K562 (cell line): ENCODE measurements at regions not wholly inside any gene's neighbourhood (a gene's known extent, or its start where the extent isn't known, plus 50 kb on each side); places are given as distances from the start of the nearest gene placed in this dataset.

ENCODE experiments used
- ELF1 ChIP-seq: fragments of 200-800 bp; sonication (Bioruptor generic); IDR thresholded peaks from 2 replicates; pipeline ENCODE4 v1.6.1; 2016; ENCODE audit warnings: missing genetic modification characterization, missing compliant biosample characterization
- HSF4 ChIP-seq: fragments of 250-450 bp; sonication (Bioruptor Pico); IDR thresholded peaks from 2 replicates; pipeline ENCODE4 v2.1.2; 2022; ENCODE audit warnings: mild to moderate bottlenecking, moderate library complexity, borderline replicate concordance
- JUND ChIP-seq, 2 experiments: IDR thresholded peaks; 2 replicates in 1 of 2; 3 replicates in 1 of 2; pipeline ENCODE4 v1.6.1; 2011; ENCODE audit warnings: borderline replicate concordance in 2 of 2, low read depth in 2 of 2, low read length in 2 of 2, improper control_type of control experiment in 1 of 2, missing biosample characterization in 1 of 2, missing genetic modification characterization in 1 of 2, missing genetic modification reagents in 1 of 2
- KDM2B ChIP-seq: fragments of 250-450 bp; sonication (Bioruptor Pico); IDR thresholded peaks from 2 replicates; pipeline ENCODE4 v1.8.0; 2021; ENCODE audit warnings: mild to moderate bottlenecking, moderate library complexity
- NCOA4 ChIP-seq: fragments of 450-650 bp; IDR thresholded peaks from 2 replicates; pipeline ENCODE4 v1.6.1; 2018; ENCODE audit warnings: mild to moderate bottlenecking; ENCODE audit not compliant: partially characterized antibody
- POLR2A ChIP-seq: fragments of 450-650 bp; conservative IDR thresholded peaks from 2 replicates; pipeline ENCODE4 v1.6.1; 2016
- SIN3B ChIP-seq: fragments of 450-650 bp; IDR thresholded peaks from 2 replicates; pipeline ENCODE4 v1.6.1; 2017; ENCODE audit warnings: low read depth, mild to moderate bottlenecking, moderate library complexity
- SMAD3 ChIP-seq: fragments of 450-650 bp; formaldehyde crosslinking; conservative IDR thresholded peaks from 2 replicates; pipeline ENCODE4 v1.4.0; 2020; ENCODE audit warnings: mild to moderate bottlenecking
- SMARCB1 ChIP-seq: IDR thresholded peaks from 2 replicates; pipeline ENCODE4 v1.6.1; 2011; ENCODE audit warnings: improper control_type of control experiment, low read depth; ENCODE audit not compliant: insufficient read length
- ZFP36 ChIP-seq: fragments of 150-350 bp; IDR thresholded peaks from 2 replicates; pipeline ENCODE4 v1.6.1; 2018; ENCODE audit warnings: low read length, low read depth; ENCODE audit not compliant: partially characterized antibody
- ZNF23 ChIP-seq: fragments of 250-450 bp; sonication (Bioruptor Pico); IDR thresholded peaks from 2 replicates; pipeline ENCODE4 v1.4.0; 2020; ENCODE audit warnings: mild to moderate bottlenecking
- ZZZ3 ChIP-seq: fragments of 450-650 bp; IDR thresholded peaks from 2 replicates; pipeline ENCODE4 v1.6.1; 2016; ENCODE audit warnings: antibody characterized with exemption, mild to moderate bottlenecking, moderate library complexity
- TF ChIP-seq, protein P1 (sequence below), 3 experiments: IDR thresholded peaks in 2 of 3; conservative IDR thresholded peaks in 1 of 3; 2 replicates each; pipeline ENCODE4 v1.5.1; 2011 to 2012; ENCODE audit warnings: low read length in 3 of 3, mild to moderate bottlenecking in 3 of 3, control low read depth in 2 of 3, improper control_type of control experiment in 1 of 3, inconsistent platforms in 1 of 3, low read depth in 1 of 3, mixed read lengths in 1 of 3, moderate library complexity in 1 of 3; ENCODE audit not compliant: insufficient read depth in 2 of 3
- TF ChIP-seq, protein P2 (sequence below), 2 experiments: fragments of 150-350 bp in 1 of 2; IDR thresholded peaks; 2 replicates each; pipeline ENCODE4 v1.6.1; 2012 to 2016; ENCODE audit warnings: low read depth in 2 of 2, low read length in 2 of 2, mild to moderate bottlenecking in 1 of 2, moderate library complexity in 1 of 2

DNA sequence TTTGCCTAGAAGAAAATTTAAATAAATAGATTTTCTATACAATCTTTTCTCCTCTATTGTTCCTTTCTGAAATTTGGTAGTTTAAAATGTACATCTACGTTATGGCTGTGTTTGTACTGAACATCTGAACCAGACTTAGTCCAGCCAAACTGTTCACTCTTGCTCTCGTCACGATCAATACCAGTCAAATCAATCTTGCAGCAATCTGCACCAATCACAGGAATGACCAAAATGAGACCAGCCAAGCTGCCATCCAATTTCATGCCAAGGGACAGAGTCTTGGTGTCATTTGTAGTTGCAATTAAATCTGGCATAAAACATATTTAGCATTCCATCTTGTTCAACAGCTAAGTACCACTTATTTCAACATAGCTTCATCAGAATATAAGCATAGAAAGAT lies 156.6 kb downstream of the IRS2 start:
- no peak for TF ChIP-seq SMARCB1
- TF ChIP-seq HSF4 (CRISPR knock-in tag), result no peak
- TF ChIP-seq, protein P1, sequence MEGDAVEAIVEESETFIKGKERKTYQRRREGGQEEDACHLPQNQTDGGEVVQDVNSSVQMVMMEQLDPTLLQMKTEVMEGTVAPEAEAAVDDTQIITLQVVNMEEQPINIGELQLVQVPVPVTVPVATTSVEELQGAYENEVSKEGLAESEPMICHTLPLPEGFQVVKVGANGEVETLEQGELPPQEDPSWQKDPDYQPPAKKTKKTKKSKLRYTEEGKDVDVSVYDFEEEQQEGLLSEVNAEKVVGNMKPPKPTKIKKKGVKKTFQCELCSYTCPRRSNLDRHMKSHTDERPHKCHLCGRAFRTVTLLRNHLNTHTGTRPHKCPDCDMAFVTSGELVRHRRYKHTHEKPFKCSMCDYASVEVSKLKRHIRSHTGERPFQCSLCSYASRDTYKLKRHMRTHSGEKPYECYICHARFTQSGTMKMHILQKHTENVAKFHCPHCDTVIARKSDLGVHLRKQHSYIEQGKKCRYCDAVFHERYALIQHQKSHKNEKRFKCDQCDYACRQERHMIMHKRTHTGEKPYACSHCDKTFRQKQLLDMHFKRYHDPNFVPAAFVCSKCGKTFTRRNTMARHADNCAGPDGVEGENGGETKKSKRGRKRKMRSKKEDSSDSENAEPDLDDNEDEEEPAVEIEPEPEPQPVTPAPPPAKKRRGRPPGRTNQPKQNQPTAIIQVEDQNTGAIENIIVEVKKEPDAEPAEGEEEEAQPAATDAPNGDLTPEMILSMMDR (IDR thresholded peaks at IDR 0.05 in 2 of 3, conservative IDR thresholded peaks at IDR 0.05 in 1 of 3; ENCODE audit: insufficient read depth in 2 of 3, low read depth in 1 of 3, low read length in 3 of 3), result no peak
- TF ChIP-seq SIN3B, result no peak
- no peak for TF ChIP-seq NCOA4
- TF ChIP-seq JUND (IDR thresholded peaks at IDR 0.05; ENCODE audit: borderline replicate concordance, low read depth, low read length), result no peak
- no peak for TF ChIP-seq JUND (tag; IDR thresholded peaks at IDR 0.05; ENCODE audit: borderline replicate concordance, low read depth, low read length)
- no peak for TF ChIP-seq ELF1 (tag)
- no peak for TF ChIP-seq KDM2B
- no peak for TF ChIP-seq ZNF23
- no peak for TF ChIP-seq ZZZ3
- no peak for TF ChIP-seq ZFP36
- no peak for TF ChIP-seq POLR2A
- no peak for TF ChIP-seq SMAD3 (CRISPR knock-in tag)
- TF ChIP-seq, protein P2, sequence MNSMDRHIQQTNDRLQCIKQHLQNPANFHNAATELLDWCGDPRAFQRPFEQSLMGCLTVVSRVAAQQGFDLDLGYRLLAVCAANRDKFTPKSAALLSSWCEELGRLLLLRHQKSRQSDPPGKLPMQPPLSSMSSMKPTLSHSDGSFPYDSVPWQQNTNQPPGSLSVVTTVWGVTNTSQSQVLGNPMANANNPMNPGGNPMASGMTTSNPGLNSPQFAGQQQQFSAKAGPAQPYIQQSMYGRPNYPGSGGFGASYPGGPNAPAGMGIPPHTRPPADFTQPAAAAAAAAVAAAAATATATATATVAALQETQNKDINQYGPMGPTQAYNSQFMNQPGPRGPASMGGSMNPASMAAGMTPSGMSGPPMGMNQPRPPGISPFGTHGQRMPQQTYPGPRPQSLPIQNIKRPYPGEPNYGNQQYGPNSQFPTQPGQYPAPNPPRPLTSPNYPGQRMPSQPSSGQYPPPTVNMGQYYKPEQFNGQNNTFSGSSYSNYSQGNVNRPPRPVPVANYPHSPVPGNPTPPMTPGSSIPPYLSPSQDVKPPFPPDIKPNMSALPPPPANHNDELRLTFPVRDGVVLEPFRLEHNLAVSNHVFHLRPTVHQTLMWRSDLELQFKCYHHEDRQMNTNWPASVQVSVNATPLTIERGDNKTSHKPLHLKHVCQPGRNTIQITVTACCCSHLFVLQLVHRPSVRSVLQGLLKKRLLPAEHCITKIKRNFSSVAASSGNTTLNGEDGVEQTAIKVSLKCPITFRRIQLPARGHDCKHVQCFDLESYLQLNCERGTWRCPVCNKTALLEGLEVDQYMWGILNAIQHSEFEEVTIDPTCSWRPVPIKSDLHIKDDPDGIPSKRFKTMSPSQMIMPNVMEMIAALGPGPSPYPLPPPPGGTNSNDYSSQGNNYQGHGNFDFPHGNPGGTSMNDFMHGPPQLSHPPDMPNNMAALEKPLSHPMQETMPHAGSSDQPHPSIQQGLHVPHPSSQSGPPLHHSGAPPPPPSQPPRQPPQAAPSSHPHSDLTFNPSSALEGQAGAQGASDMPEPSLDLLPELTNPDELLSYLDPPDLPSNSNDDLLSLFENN (IDR thresholded peaks at IDR 0.05; ENCODE audit: low read depth in 2 of 2, low read length in 2 of 2), result no peak
